ENCODE measurements at regions not wholly inside any gene's neighbourhood (a gene's known extent, or its start where the extent isn't known, plus 50 kb on each side); places are given as distances from the start of the nearest gene placed in this dataset.
A peak's percentile ranks its signal among the peaks of the same experiment; 100 is the strongest.

DNA sequence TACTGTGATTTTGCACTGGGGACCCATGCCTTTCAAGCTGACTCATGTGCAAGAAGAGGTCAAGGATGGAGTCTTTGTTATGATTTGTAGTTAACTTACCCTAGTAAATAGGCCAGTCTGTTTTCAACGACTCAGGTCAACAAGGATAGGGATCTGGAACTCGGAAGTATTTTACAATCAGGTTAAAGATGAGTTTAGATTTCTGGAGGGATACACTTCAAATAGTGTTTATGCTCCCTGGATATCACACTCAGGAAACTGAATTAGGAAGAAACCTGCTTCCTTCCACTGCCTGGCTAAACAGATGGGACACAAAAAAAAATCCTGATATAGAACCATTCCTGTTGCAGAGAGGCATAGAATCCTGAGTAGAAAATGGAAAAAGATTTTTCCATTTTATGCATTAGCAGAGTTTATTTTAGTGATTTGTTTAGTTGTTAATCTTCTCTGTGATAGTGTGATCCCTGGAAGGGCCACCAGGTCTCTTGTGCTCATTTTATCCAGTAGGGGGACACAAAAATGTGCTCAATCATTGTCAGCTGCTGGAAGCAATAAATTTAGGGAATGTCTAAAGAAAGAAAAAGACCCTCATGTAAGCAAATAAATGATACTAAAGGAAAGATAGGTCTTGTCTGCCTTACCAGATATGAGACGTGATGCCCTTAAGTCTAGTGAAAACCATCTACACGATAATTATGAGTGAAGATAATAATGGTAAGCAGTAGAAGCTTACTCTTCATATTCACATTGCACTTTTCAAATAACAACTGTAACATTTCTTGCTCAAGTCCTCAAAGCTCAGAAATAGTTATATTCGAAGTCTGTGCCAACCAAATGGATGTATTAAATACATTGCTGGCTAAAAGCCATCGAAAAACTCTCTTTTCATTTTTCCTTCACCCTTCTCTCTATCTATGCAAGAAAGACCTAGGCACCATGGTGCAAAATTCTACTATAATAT lies 452.1 kb upstream of the KCNMB2 start:
- H3K4me1 ChIP-seq (ENCODE audit: control insufficient read depth in 4 of 4, insufficient read depth in 4 of 4, low read length in 3 of 4): peaks cover 0 to 22% (median 12%) of the 10 kb centered on the region in 4 donors
- peak overlapping the region in 1 of 2 donors; percentile 53 for H3K27ac ChIP-seq (ENCODE audit: low read depth in 1 of 2, low read length in 2 of 2)
- H3K36me3 ChIP-seq (ENCODE audit: control insufficient read depth in 4 of 4, insufficient read depth in 3 of 4, low read depth in 1 of 4, low read length in 3 of 4): no peaks in the 10 kb centered on the region
- H3K9me3 ChIP-seq (ENCODE audit: control insufficient read depth in 4 of 4, low read length in 3 of 4): no peaks in the 10 kb centered on the region
- WGBS: 47% methylated on average over 6 of the region's 6 CpGs
- no peaks in the 10 kb centered on the region for H3K27me3 ChIP-seq (ENCODE audit: control insufficient read depth in 4 of 4, insufficient read depth in 4 of 4, low read length in 3 of 4)
- no peak overlapping the region for H3K4me3 ChIP-seq (ENCODE audit: low read depth in 1 of 3, low read length in 3 of 3)
- DNase-seq (ENCODE audit: low spot score): no peak
- TF ChIP-seq, protein P1, sequence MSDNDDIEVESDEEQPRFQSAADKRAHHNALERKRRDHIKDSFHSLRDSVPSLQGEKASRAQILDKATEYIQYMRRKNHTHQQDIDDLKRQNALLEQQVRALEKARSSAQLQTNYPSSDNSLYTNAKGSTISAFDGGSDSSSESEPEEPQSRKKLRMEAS (IDR thresholded peaks at IDR 0.05): no peak
- TF ChIP-seq RAD21 (IDR thresholded peaks at IDR 0.05): peak; percentile 61 to 68
- TF ChIP-seq CTCF (IDR thresholded peaks at IDR 0.05; ENCODE audit: low read depth, low read length, missing input control): peak; percentile 55
- no peak for TF ChIP-seq TAF1 (conservative IDR thresholded peaks at IDR 0.05)
- H3K9ac ChIP-seq (ENCODE audit: low read depth in 1 of 2, low read length in 2 of 2): peak overlapping the region in 1 of 2 donors; percentile 19

DNA sequence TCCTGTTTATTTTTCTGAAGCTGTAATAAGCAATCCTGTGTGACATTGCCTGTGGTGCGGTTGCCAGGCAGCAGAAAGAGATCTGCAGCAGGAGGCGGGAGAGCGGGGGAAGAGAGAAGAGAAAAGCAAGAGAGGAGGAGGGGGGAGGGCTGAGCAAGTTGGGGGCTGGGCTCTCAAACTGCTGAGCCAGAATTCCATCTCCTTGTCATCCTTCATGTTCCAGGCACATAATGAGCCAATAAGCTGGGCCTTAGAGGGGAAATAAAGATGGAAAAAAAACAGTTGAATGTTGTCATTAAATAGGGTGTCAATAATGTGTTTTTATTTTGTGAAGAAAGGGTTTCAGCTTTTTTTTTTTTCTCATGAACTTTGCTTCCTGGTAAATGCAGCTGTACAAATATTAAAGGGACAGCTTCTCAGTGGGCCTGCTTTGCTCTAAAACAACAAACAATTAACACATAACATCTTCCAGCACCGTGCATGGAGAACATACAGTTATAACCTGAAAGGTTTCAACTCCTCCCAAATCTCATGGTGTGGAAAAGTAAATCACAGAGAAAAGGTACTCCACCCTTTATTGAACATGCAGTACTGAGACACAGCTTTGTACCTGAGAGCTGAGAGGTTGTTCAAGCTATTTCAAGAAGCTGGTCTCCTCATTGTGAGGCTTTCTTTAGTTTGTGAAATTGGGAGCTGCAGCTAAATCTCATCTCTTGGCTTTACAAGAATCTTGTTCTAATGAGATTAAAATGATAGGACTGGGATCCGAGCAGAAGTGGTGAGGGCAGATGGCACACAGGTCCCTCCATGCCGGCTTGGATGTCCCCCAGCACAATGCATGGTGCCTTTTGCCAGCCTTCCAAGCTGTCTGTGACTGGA lies 451.1 kb upstream of the KCNMB2 start:
- H3K27me3 ChIP-seq (ENCODE audit: control insufficient read depth in 4 of 4, insufficient read depth in 4 of 4, low read length in 3 of 4): no peaks in the 10 kb centered on the region
- peaks cover 0 to 22% (median 12%) of the 10 kb centered on the region in 4 donors for H3K4me1 ChIP-seq (ENCODE audit: control insufficient read depth in 4 of 4, insufficient read depth in 4 of 4, low read length in 3 of 4)
- WGBS: 15% methylated on average over 6 of the region's 6 CpGs
- no peaks in the 10 kb centered on the region for H3K36me3 ChIP-seq (ENCODE audit: control insufficient read depth in 4 of 4, insufficient read depth in 3 of 4, low read depth in 1 of 4, low read length in 3 of 4)
- H3K9me3 ChIP-seq (ENCODE audit: control insufficient read depth in 4 of 4, low read length in 3 of 4): no peaks in the 10 kb centered on the region
- H3K9ac ChIP-seq (ENCODE audit: low read depth in 1 of 2, low read length in 2 of 2): no peak overlapping the region
- H3K27ac ChIP-seq (ENCODE audit: low read depth in 1 of 2, low read length in 2 of 2): peak overlapping the region in 1 of 2 donors; percentile 53
- TF ChIP-seq GABPA (IDR thresholded peaks at IDR 0.05 in 1 of 2, conservative IDR thresholded peaks at IDR 0.05 in 1 of 2) (no peak), FOXA1 (IDR thresholded peaks at IDR 0.05) (no peak), HNF4G (IDR thresholded peaks at IDR 0.05) (no peak), ZBTB33 (IDR thresholded peaks at IDR 0.05) (no peak), FOXA2 (IDR thresholded peaks at IDR 0.05) (no peak), RXRA (IDR thresholded peaks at IDR 0.05) (peak in 1 of 2 donors; percentile 18), ATF3 (IDR thresholded peaks at IDR 0.05) (no peak), HNF4A (conservative IDR thresholded peaks at IDR 0.05) (peak; percentile 38 to 47), YY1 (IDR thresholded peaks at IDR 0.05) (no peak), NR2F2 (IDR thresholded peaks at IDR 0.05) (no peak), EGR1 (IDR thresholded peaks at IDR 0.05; ENCODE audit: low read depth in 2 of 2) (no peak), REST (IDR thresholded peaks at IDR 0.05) (no peak), CTCF (IDR thresholded peaks at IDR 0.05; ENCODE audit: low read depth, low read length, missing input control) (no peak), SP1 (IDR thresholded peaks at IDR 0.05) (peak; percentile 43), RAD21 (IDR thresholded peaks at IDR 0.05) (peak in 1 of 2 donors; percentile 9), TAF1 (conservative IDR thresholded peaks at IDR 0.05) (no peak), JUND (IDR thresholded peaks at IDR 0.05) (no peak)
- TF ChIP-seq, protein P1 (IDR thresholded peaks at IDR 0.05): peak; percentile 20
- peak; percentile 45 for DNase-seq (ENCODE audit: low spot score)
- no peak overlapping the region for H3K4me3 ChIP-seq (ENCODE audit: low read depth in 1 of 3, low read length in 3 of 3)
